HCT116 (cell line): ENCODE measurements at regions not wholly inside any gene's neighbourhood (a gene's known extent, or its start where the extent isn't known, plus 50 kb on each side); places are given as distances from the start of the nearest gene placed in this dataset.

ENCODE experiments used
- ATAC-seq: fragments of 200-7000 bp; cut with Tn5 transposase; 2 replicates; pipeline ENCODE4 v1.9.1; 2020; ENCODE audit warnings: mild to moderate bottlenecking, moderate library complexity
- BruUV-seq: library from RNA; stranded (reverse); fragments of 400-500 nt; replicated peaks from 2 replicates; lab custom pipeline; 2021; lab: Mats Ljungman, UMichigan
- CTCF ChIA-PET: fragments of 300-600 bp; sonication (Branson Sonifier 250); formaldehyde crosslinking; loops from one replicate; lab custom pipeline; 2021; ENCODE audit warnings: antibody characterized with exemption; lab: Charles Lee
- POLR2A ChIA-PET: fragments of 300-600, 350-600 bp; sonication (Branson Sonifier 250); formaldehyde crosslinking; loops from one replicate; lab custom pipeline; 2021; ENCODE audit warnings: antibody characterized with exemption; lab: Charles Lee
- RAD21 ChIA-PET, 2 experiments: fragments of 300-600 bp; sonication (Branson Sonifier 250); formaldehyde crosslinking; loops; one replicate each; lab custom pipeline; 2023; ENCODE audit warnings: low total read pairs in 2 of 2; ENCODE audit not compliant: uncharacterized antibody in 2 of 2, unreplicated experiment in 2 of 2, low non-redundant PET in 1 of 2; lab: Charles Lee
- DNase-seq: peaks from one replicate; pipeline ENCODE4 v3.0.0-alpha.2; 2010; ENCODE audit warnings: low read depth, low spot score
- H2AFZ ChIP-seq: fragments of 200-600 bp; shearing (Covaris generic), sonication (generic); 2 replicates; pipeline ENCODE4 v1.6.1; 2017; ENCODE audit warnings: low read depth, mixed run types, mixed read lengths, antibody characterized with exemption, low read length; ENCODE audit not compliant: poor library complexity, severe bottlenecking
- H3K27ac ChIP-seq: 2 replicates; pipeline ENCODE4 v1.5.1; 2012; ENCODE audit warnings: low read depth, low read length
- H3K27me3 ChIP-seq: fragments of 200-600 bp; sonication (generic); 2 replicates; pipeline ENCODE4 v1.6.1; 2016; ENCODE audit warnings: mixed run types, low read length, mixed read lengths; ENCODE audit not compliant: insufficient read depth
- H3K36me3 ChIP-seq, 2 experiments: fragments of 200-500 bp in 1 of 2; fragments of 200-600 bp in 1 of 2; sonication (Bioruptor generic) in 1 of 2; sonication (generic) in 1 of 2; 2 replicates each; pipeline versions ENCODE4 v1.5.1 to v1.6.1; 2014 to 2016; ENCODE audit warnings: low read length in 2 of 2, inconsistent platforms in 1 of 2, mixed read lengths in 1 of 2, mixed run types in 1 of 2; ENCODE audit not compliant: insufficient read depth in 2 of 2, control insufficient read depth in 1 of 2
- H3K4me1 ChIP-seq, 2 experiments: fragments of 200-600 bp in 1 of 2; sonication (generic) in 1 of 2; 2 replicates each; pipeline versions ENCODE4 v1.5.1 to v1.6.1; 2012 to 2017; ENCODE audit warnings: low read length in 2 of 2, inconsistent platforms in 1 of 2, mild to moderate bottlenecking in 1 of 2, mixed read lengths in 1 of 2, mixed run types in 1 of 2, moderate library complexity in 1 of 2; ENCODE audit not compliant: insufficient read depth in 2 of 2, control insufficient read depth in 1 of 2
- H3K4me2 ChIP-seq: fragments of 200-600 bp; sonication (generic); 2 replicates; pipeline ENCODE4 v1.6.1; 2017; ENCODE audit warnings: mixed run types, low read length, mixed read lengths
- H3K4me3 ChIP-seq, 2 experiments: fragments of 200-600 bp in 1 of 2; sonication (generic) in 1 of 2; replicated peaks in 1 of 2; 2 replicates each; pipeline ENCODE4 v1.5.1; 2011 to 2016; ENCODE audit warnings: low read length in 2 of 2, control low read depth in 1 of 2, low read depth in 1 of 2, mild to moderate bottlenecking in 1 of 2, mixed read lengths in 1 of 2, mixed run types in 1 of 2
- H3K79me2 ChIP-seq: fragments of 200-600 bp; sonication (generic); 2 replicates; pipeline ENCODE4 v1.6.1; 2017; ENCODE audit warnings: mild to moderate bottlenecking, mixed run types, low read length, moderate library complexity, mixed read lengths; ENCODE audit not compliant: insufficient read depth
- H3K9ac ChIP-seq: fragments of 200-600 bp; sonication (generic); 2 replicates; pipeline ENCODE4 v1.6.1; 2016; ENCODE audit warnings: low read length, mixed read lengths
- H3K9me2 ChIP-seq: fragments of 200-600 bp; sonication (generic), shearing (Covaris generic); 2 replicates; pipeline ENCODE4 v1.6.1; 2017; ENCODE audit warnings: mixed run types, mild to moderate bottlenecking, moderate library complexity; ENCODE audit not compliant: insufficient read depth
- H3K9me3 ChIP-seq, 2 experiments: fragments of 200-500 bp in 1 of 2; fragments of 200-600 bp in 1 of 2; sonication (Bioruptor generic) in 1 of 2; sonication (generic) in 1 of 2; 2 replicates each; pipeline ENCODE4 v1.6.1; 2014 to 2017; ENCODE audit warnings: low read length in 2 of 2, mixed read lengths in 2 of 2, inconsistent platforms in 1 of 2, low read depth in 1 of 2, mild to moderate bottlenecking in 1 of 2, mixed run types in 1 of 2, moderate library complexity in 1 of 2; ENCODE audit not compliant: control insufficient read depth in 1 of 2, insufficient read depth in 1 of 2
- H4K20me1 ChIP-seq: fragments of 200-600 bp; sonication (generic), shearing (Covaris generic); 2 replicates; pipeline ENCODE4 v1.6.1; 2017; ENCODE audit warnings: mixed run types, mild to moderate bottlenecking, moderate library complexity; ENCODE audit not compliant: insufficient read depth
- CEBPB ChIP-seq: IDR thresholded peaks from 2 replicates; pipeline ENCODE4 v1.6.1; 2012; ENCODE audit warnings: low read depth
- EGR1 ChIP-seq: IDR thresholded peaks from 2 replicates; pipeline ENCODE4 v1.6.1; 2012; ENCODE audit warnings: low read depth
- ELF1 ChIP-seq: IDR thresholded peaks from 2 replicates; pipeline ENCODE4 v1.6.1; 2012; ENCODE audit warnings: low read depth, borderline replicate concordance
- EZH2 ChIP-seq: fragments of 200-600 bp; sonication (generic); IDR thresholded peaks from 2 replicates; pipeline ENCODE4 v1.6.1; 2017; ENCODE audit warnings: antibody characterized with exemption, mixed run types
- EZH2phosphoT487 ChIP-seq: fragments of 200-600 bp; IDR thresholded peaks from 2 replicates; pipeline ENCODE4 v1.6.1; 2018; ENCODE audit warnings: antibody characterized with exemption, borderline replicate concordance
- FOSL1 ChIP-seq: IDR thresholded peaks from 2 replicates; pipeline ENCODE4 v1.6.1; 2012; ENCODE audit warnings: low read depth
- JUND ChIP-seq: IDR thresholded peaks from 2 replicates; pipeline ENCODE4 v1.6.1; 2012
- MAX ChIP-seq: IDR thresholded peaks from 2 replicates; pipeline ENCODE4 v1.6.1; 2012
- POLR2A ChIP-seq: IDR thresholded peaks from 2 replicates; pipeline ENCODE4 v1.7.0; 2011; ENCODE audit warnings: borderline replicate concordance; ENCODE audit not compliant: insufficient read depth, insufficient read length; ENCODE audit errors: extremely low read depth
- POLR2AphosphoS5 ChIP-seq: IDR thresholded peaks from 2 replicates; pipeline ENCODE4 v1.6.1; 2011; ENCODE audit warnings: mild to moderate bottlenecking, low read depth, low read length, moderate library complexity
- REST ChIP-seq: IDR thresholded peaks from 2 replicates; pipeline ENCODE4 v1.6.1; 2012; ENCODE audit warnings: low read depth
- SIN3A ChIP-seq: IDR thresholded peaks from 2 replicates; pipeline ENCODE4 v1.6.1; 2012; ENCODE audit warnings: low read depth
- SP1 ChIP-seq: IDR thresholded peaks from 2 replicates; pipeline ENCODE4 v1.6.1; 2012; ENCODE audit warnings: low read depth
- YY1 ChIP-seq: IDR thresholded peaks from 2 replicates; pipeline ENCODE4 v1.6.1; 2011; ENCODE audit warnings: low read length, low read depth, moderate library complexity, mild to moderate bottlenecking; ENCODE audit not compliant: insufficient replicate concordance; ENCODE audit errors: extremely low read depth
- ZFX ChIP-seq: fragments of 450-650 bp; IDR thresholded peaks from 2 replicates; pipeline ENCODE4 v1.6.1; 2017
- ZNF274 ChIP-seq: fragments of 200-500 bp; sonication (Bioruptor generic); IDR thresholded peaks from 2 replicates; pipeline ENCODE4 v1.6.1; 2014; ENCODE audit warnings: mild to moderate bottlenecking, low read depth, low read length, inconsistent platforms
- intact Hi-C: fragments of 100-400 bp; cut with micrococcal nuclease; formaldehyde crosslinking; loops from 2 replicates; pipeline ENCODE4 v1.10.0; 2022

- no peak overlapping the region for H3K4me2 ChIP-seq
- no peaks in the 10 kb centered on the region for H3K36me3 ChIP-seq
- ChIA-PET POLR2A (no interaction called here), RAD21 (no interaction called here), CTCF (no interaction called here)
- H3K9me2 ChIP-seq, result no peaks in the 10 kb centered on the region
- no peak overlapping the region for H2AFZ ChIP-seq
- no peaks in the 10 kb centered on the region for H3K79me2 ChIP-seq
- no peak overlapping the region for H3K4me3 ChIP-seq
- no TSS peak for BruUV-seq
- intact Hi-C loops, result no loop called here
- no peak overlapping the region for H3K27ac ChIP-seq
- TF ChIP-seq SP1, result no peak
- TF ChIP-seq ZNF274, result no peak
- no peak for TF ChIP-seq EZH2phosphoT487
- TF ChIP-seq JUND, result no peak
- TF ChIP-seq MAX, result no peak
- TF ChIP-seq POLR2A, result no peak
- TF ChIP-seq YY1, result no peak
- TF ChIP-seq REST, result no peak
- no peak for TF ChIP-seq EZH2
- no peak for TF ChIP-seq POLR2AphosphoS5
- TF ChIP-seq SIN3A, result no peak
- TF ChIP-seq FOSL1, result no peak
- TF ChIP-seq ELF1, result no peak
- no peak for TF ChIP-seq EGR1
- TF ChIP-seq ZFX, result no peak
- no peak for TF ChIP-seq CEBPB
- no peak for ATAC-seq
- no peaks in the 10 kb centered on the region for H3K9me3 ChIP-seq
- no peaks in the 10 kb centered on the region for H3K27me3 ChIP-seq
- H3K9ac ChIP-seq, result no peak overlapping the region
- DNase-seq, result no peak
- H4K20me1 ChIP-seq, result no peaks in the 10 kb centered on the region
- peaks cover 0 to 8% of the 10 kb centered on the region in 2 experiments; a peak in 1 of 4 replicates for H3K4me1 ChIP-seq
Measured at GRCh38 chr2:220513573-220514288, 886.3 kb downstream of the SLC4A3 start.
